ENCODE measurements at regions not wholly inside any gene's neighbourhood (a gene's known extent, or its start where the extent isn't known, plus 50 kb on each side); places are given as distances from the start of the nearest gene placed in this dataset.

DNA sequence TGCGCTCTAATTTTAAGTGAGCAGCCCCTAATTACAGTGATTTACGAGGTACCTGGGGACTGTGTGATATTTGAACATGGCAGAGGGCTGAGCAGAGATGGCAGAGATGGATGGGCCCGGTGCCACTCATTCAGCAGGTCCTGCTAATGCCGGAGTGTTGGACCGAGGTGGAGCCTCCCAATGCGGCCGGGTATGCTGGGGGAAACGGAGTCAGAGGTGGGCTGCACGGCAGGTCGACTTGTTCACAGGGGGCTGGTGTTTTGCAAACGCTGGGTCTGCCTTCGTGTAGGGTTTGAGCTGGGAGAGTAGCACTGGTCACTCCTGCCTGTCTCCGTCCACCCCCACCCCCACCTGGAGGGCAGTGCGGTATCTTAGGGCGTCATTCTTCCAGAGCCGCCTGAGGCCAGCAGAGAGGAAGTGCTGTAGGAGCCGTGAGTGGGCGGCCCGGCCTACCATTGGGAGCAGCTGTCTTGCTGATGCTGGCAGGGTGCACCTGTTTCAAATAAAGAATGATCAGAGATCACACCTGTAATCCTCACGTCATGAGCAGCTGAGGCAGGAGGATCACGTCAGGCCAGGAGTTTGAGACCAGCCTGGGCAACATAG is 122.6 kb downstream of the IGLL1 start:
- Histone ChIP-seq H4K91ac (replicated peaks; ENCODE audit: insufficient read length, low read length) (no peak overlapping the region), H3K27me3 (replicated peaks in 1 of 4; ENCODE audit: control insufficient read depth in 3 of 4, extremely low read depth in 1 of 4, insufficient read depth in 3 of 4, low read length in 3 of 4) (no peaks in the 10 kb centered on the region; a peak in 1 of 7 replicates), H4K8ac (ENCODE audit: extremely low read depth, insufficient read depth, low read length) (no peak overlapping the region), H3K4ac (replicated peaks; ENCODE audit: insufficient read length, low read depth, low read length) (no peak overlapping the region), H2AK5ac (ENCODE audit: low read depth, low read length) (no peak overlapping the region), H2AFZ (ENCODE audit: low read length) (no peak overlapping the region), H3K4me1 (replicated peaks in 1 of 4; ENCODE audit: control insufficient read depth in 3 of 4, insufficient read depth in 4 of 4, low read length in 3 of 4) (peaks cover 0 to 3% (median 0%) of the 10 kb centered on the region in 4 experiments; a peak in 1 of 7 replicates), H3K14ac (ENCODE audit: insufficient read length) (no peak overlapping the region), H3K4me2 (ENCODE audit: insufficient read depth in 1 of 2, low read depth in 2 of 2, low read length in 2 of 2) (no peak overlapping the region), H3K9me3 (ENCODE audit: insufficient read depth in 2 of 2, low read depth in 1 of 2, low read length in 1 of 2) (no peaks in the 10 kb centered on the region), H3K18ac (ENCODE audit: extremely low read depth, low read length) (no peak overlapping the region), H4K5ac (ENCODE audit: insufficient read length, low read depth, low read length) (no peak overlapping the region), H3K23me2 (ENCODE audit: low read depth, low read length) (no peaks in the 10 kb centered on the region), H2BK20ac (ENCODE audit: low read length) (no peak overlapping the region), H2BK120ac (replicated peaks; ENCODE audit: low read depth, low read length) (no peak overlapping the region), H2BK5ac (ENCODE audit: low read depth, low read length) (no peak overlapping the region), H3K79me2 (ENCODE audit: control insufficient read depth in 1 of 2, insufficient read depth in 2 of 2, low read length in 2 of 2) (no peaks in the 10 kb centered on the region), H3K9ac (replicated peaks in 1 of 4; ENCODE audit: extremely low read depth in 1 of 4, low read depth in 3 of 4, low read length in 3 of 4) (no peak overlapping the region), H3K4me3 (ENCODE audit: extremely low read depth in 1 of 4, insufficient read depth in 2 of 4, low read depth in 3 of 4, low read length in 4 of 4) (no peak overlapping the region), H3K23ac (ENCODE audit: insufficient read length) (no peak overlapping the region), H3K79me1 (ENCODE audit: low read depth, low read length) (no peaks in the 10 kb centered on the region), H3K36me3 (ENCODE audit: control insufficient read depth in 2 of 4, insufficient read depth in 4 of 4, low read length in 3 of 4) (no peaks in the 10 kb centered on the region), H3K56ac (replicated peaks; ENCODE audit: insufficient read length, low read depth, low read length) (no peak overlapping the region), H3K27ac (ENCODE audit: low read depth, low read length) (no peak overlapping the region), H2BK15ac (ENCODE audit: low read length) (no peak overlapping the region), H2BK12ac (ENCODE audit: low read depth, low read length) (no peak overlapping the region), H4K20me1 (replicated peaks in 1 of 2; ENCODE audit: control insufficient read depth in 1 of 2, insufficient read depth in 2 of 2, low read length in 2 of 2) (no peaks in the 10 kb centered on the region)
- peak; percentile 37; the same call in 1 of the 2 replicates for TF ChIP-seq EGR1 (IDR thresholded peaks at IDR 0.05; ENCODE audit: borderline replicate concordance, low read depth, low read length)
- TF ChIP-seq TAF7 (optimal IDR thresholded peaks at IDR 0.05; ENCODE audit: borderline replicate concordance, low read depth, low read length) = no peak
- WGBS, 2 experiments (ENCODE audit: extremely low coverage in 1 of 2, insufficient coverage in 1 of 2, insufficient read length in 1 of 2, insufficient replicate concordance in 2 of 2, low coverage in 1 of 2, low lambda C conversion rate in 2 of 2, missing lambda C conversion rate in 1 of 2) = 88% methylated on average over 21 of the region's 21 CpGs; no CpG with 5 or more reads in 1 of the 2 experiments
- FAIRE-seq (no peak), DNase-seq (ENCODE audit: low read depth in 1 of 2, low spot score in 2 of 2) (no peak)
- CTCF ChIA-PET (ENCODE audit: partially characterized antibody) = interaction anchor here (0.6 to 0.7 kb wide), 3 partner anchors 55 to 870 kb away, joined by 3 read pairs; no protein-coding TSS in a partner anchor
- POLR2A ChIA-PET (ENCODE audit: partially characterized antibody) = no interaction called here

All from H1 (cell line).